ENCODE measurements at regions not wholly inside any gene's neighbourhood (a gene's known extent, or its start where the extent isn't known, plus 50 kb on each side); places are given as distances from the start of the nearest gene placed in this dataset.

- no peak overlapping the region for H3K4ac ChIP-seq (ENCODE audit: low read depth, low read length)
- no peak overlapping the region for H3K14ac ChIP-seq (ENCODE audit: low read length)
- H3K9ac ChIP-seq (ENCODE audit: low read length), result no peak overlapping the region
- no peak overlapping the region for H3K4me2 ChIP-seq (ENCODE audit: low read length)
- no peak overlapping the region for H3K27ac ChIP-seq (ENCODE audit: low read depth, low read length)
- H3K4me1 ChIP-seq (ENCODE audit: control insufficient read depth in 1 of 2, insufficient read depth in 2 of 2, low read length in 2 of 2), result no peaks in the 10 kb centered on the region
- WGBS (ENCODE audit: extremely low coverage, insufficient coverage, insufficient read length), result no CpG with 5 or more reads among the region's 3 CpGs
- no peak overlapping the region for H3K23ac ChIP-seq (ENCODE audit: low read length)
- no peaks in the 10 kb centered on the region for H3K36me3 ChIP-seq (ENCODE audit: control insufficient read depth in 1 of 2, insufficient read depth in 2 of 2, low read length in 2 of 2)
- no peak for DNase-seq
- H3K79me1 ChIP-seq (ENCODE audit: low read length), result no peaks in the 10 kb centered on the region
- no peak overlapping the region for H4K12ac ChIP-seq (ENCODE audit: low read depth, low read length)
- no peaks in the 10 kb centered on the region for H3K9me3 ChIP-seq (ENCODE audit: insufficient read depth, low read depth, low read length)
- H4K8ac ChIP-seq (ENCODE audit: low read depth, low read length), result no peak overlapping the region
- no peak overlapping the region for H2AFZ ChIP-seq (ENCODE audit: insufficient read depth, low read length, poor library complexity)
- no peaks in the 10 kb centered on the region for H3K27me3 ChIP-seq (ENCODE audit: insufficient read depth, low read length)
- no peak overlapping the region for H4K91ac ChIP-seq (ENCODE audit: low read depth, low read length)
- no peak overlapping the region for H2AK5ac ChIP-seq (ENCODE audit: low read length)
- no peak overlapping the region for H3K18ac ChIP-seq (ENCODE audit: low read length)
- no peak overlapping the region for H2BK5ac ChIP-seq (ENCODE audit: low read depth, low read length, poor library complexity)
- no peaks in the 10 kb centered on the region for H3K79me2 ChIP-seq (ENCODE audit: control insufficient read depth, insufficient read depth, low read length, poor library complexity)
- H2BK120ac ChIP-seq (ENCODE audit: insufficient read depth, low read length, poor library complexity), result no peak overlapping the region
- H3K4me3 ChIP-seq (ENCODE audit: low read depth, low read length), result no peak overlapping the region
- H2BK12ac ChIP-seq (ENCODE audit: low read length), result no peak overlapping the region
Observed at GRCh38 chr1:166594646-166595045, 244.6 kb upstream of the POGK start.

- H4K91ac ChIP-seq (ENCODE audit: low read depth, low read length), result no peak overlapping the region
- H3K4me3 ChIP-seq (ENCODE audit: low read depth, low read length), result no peak overlapping the region
- no peaks in the 10 kb centered on the region for H3K79me1 ChIP-seq (ENCODE audit: low read length)
- H3K36me3 ChIP-seq (ENCODE audit: control insufficient read depth in 1 of 2, insufficient read depth in 2 of 2, low read length in 2 of 2), result no peaks in the 10 kb centered on the region
- H3K18ac ChIP-seq (ENCODE audit: low read length), result no peak overlapping the region
- H2BK12ac ChIP-seq (ENCODE audit: low read length), result no peak overlapping the region
- no peak overlapping the region for H3K9ac ChIP-seq (ENCODE audit: low read length)
- H4K12ac ChIP-seq (ENCODE audit: low read depth, low read length), result no peak overlapping the region
- no peak overlapping the region for H2BK5ac ChIP-seq (ENCODE audit: low read depth, low read length, poor library complexity)
- H4K8ac ChIP-seq (ENCODE audit: low read depth, low read length), result no peak overlapping the region
- H3K4me1 ChIP-seq (ENCODE audit: control insufficient read depth in 1 of 2, insufficient read depth in 2 of 2, low read length in 2 of 2), result no peaks in the 10 kb centered on the region
- no peak for DNase-seq
- H2BK120ac ChIP-seq (ENCODE audit: insufficient read depth, low read length, poor library complexity), result no peak overlapping the region
- no peak overlapping the region for H3K27ac ChIP-seq (ENCODE audit: low read depth, low read length)
- no peak overlapping the region for H2AFZ ChIP-seq (ENCODE audit: insufficient read depth, low read length, poor library complexity)
- no peak overlapping the region for H3K4me2 ChIP-seq (ENCODE audit: low read length)
- no peaks in the 10 kb centered on the region for H3K79me2 ChIP-seq (ENCODE audit: control insufficient read depth, insufficient read depth, low read length, poor library complexity)
- H3K27me3 ChIP-seq (ENCODE audit: insufficient read depth, low read length), result no peaks in the 10 kb centered on the region
- H2AK5ac ChIP-seq (ENCODE audit: low read length), result no peak overlapping the region
- H3K9me3 ChIP-seq (ENCODE audit: insufficient read depth, low read depth, low read length), result no peaks in the 10 kb centered on the region
- no peak overlapping the region for H3K23ac ChIP-seq (ENCODE audit: low read length)
- H3K14ac ChIP-seq (ENCODE audit: low read length), result no peak overlapping the region
- no peak overlapping the region for H3K4ac ChIP-seq (ENCODE audit: low read depth, low read length)
Observed at GRCh38 chr1:166597516-166597915, 241.8 kb upstream of the POGK start.

- DNase-seq, result no peak
- no peak overlapping the region for H2BK12ac ChIP-seq (ENCODE audit: low read length)
- H3K4me3 ChIP-seq (ENCODE audit: low read depth, low read length), result no peak overlapping the region
- no peak overlapping the region for H2BK120ac ChIP-seq (ENCODE audit: insufficient read depth, low read length, poor library complexity)
- H2BK5ac ChIP-seq (ENCODE audit: low read depth, low read length, poor library complexity), result no peak overlapping the region
- no peaks in the 10 kb centered on the region for H3K36me3 ChIP-seq (ENCODE audit: control insufficient read depth in 1 of 2, insufficient read depth in 2 of 2, low read length in 2 of 2)
- no peak overlapping the region for H3K18ac ChIP-seq (ENCODE audit: low read length)
- H4K8ac ChIP-seq (ENCODE audit: low read depth, low read length), result no peak overlapping the region
- no peak overlapping the region for H2AFZ ChIP-seq (ENCODE audit: insufficient read depth, low read length, poor library complexity)
- H3K79me1 ChIP-seq (ENCODE audit: low read length), result no peaks in the 10 kb centered on the region
- H3K9ac ChIP-seq (ENCODE audit: low read length), result no peak overlapping the region
- no peak overlapping the region for H4K91ac ChIP-seq (ENCODE audit: low read depth, low read length)
- H3K14ac ChIP-seq (ENCODE audit: low read length), result no peak overlapping the region
- no peak overlapping the region for H2AK5ac ChIP-seq (ENCODE audit: low read length)
- H4K12ac ChIP-seq (ENCODE audit: low read depth, low read length), result no peak overlapping the region
- H3K4me2 ChIP-seq (ENCODE audit: low read length), result no peak overlapping the region
- H3K27ac ChIP-seq (ENCODE audit: low read depth, low read length), result no peak overlapping the region
- H3K27me3 ChIP-seq (ENCODE audit: insufficient read depth, low read length), result no peaks in the 10 kb centered on the region
- H3K4ac ChIP-seq (ENCODE audit: low read depth, low read length), result no peak overlapping the region
- H3K4me1 ChIP-seq (ENCODE audit: control insufficient read depth in 1 of 2, insufficient read depth in 2 of 2, low read length in 2 of 2), result peaks cover 0 to 4% of the 10 kb centered on the region in 2 experiments
- H3K79me2 ChIP-seq (ENCODE audit: control insufficient read depth, insufficient read depth, low read length, poor library complexity), result no peaks in the 10 kb centered on the region
- no peak overlapping the region for H3K23ac ChIP-seq (ENCODE audit: low read length)
- WGBS (ENCODE audit: extremely low coverage, insufficient coverage, insufficient read length), result no CpG with 5 or more reads among the region's 1 CpG
- no peaks in the 10 kb centered on the region for H3K9me3 ChIP-seq (ENCODE audit: insufficient read depth, low read depth, low read length)
Observed at GRCh38 chr1:166600574-166600973, 238.7 kb upstream of the POGK start.

- Histone ChIP-seq H3K4me3 (ENCODE audit: low read depth, low read length) (no peak overlapping the region), H3K4me1 (ENCODE audit: control insufficient read depth in 1 of 2, insufficient read depth in 2 of 2, low read length in 2 of 2) (peaks cover 0 to 4% of the 10 kb centered on the region in 2 experiments), H2BK5ac (ENCODE audit: low read depth, low read length, poor library complexity) (no peak overlapping the region), H3K79me2 (ENCODE audit: control insufficient read depth, insufficient read depth, low read length, poor library complexity) (no peaks in the 10 kb centered on the region), H3K4ac (ENCODE audit: low read depth, low read length) (no peak overlapping the region), H3K36me3 (ENCODE audit: control insufficient read depth in 1 of 2, insufficient read depth in 2 of 2, low read length in 2 of 2) (no peaks in the 10 kb centered on the region), H4K12ac (ENCODE audit: low read depth, low read length) (no peak overlapping the region), H3K18ac (ENCODE audit: low read length) (no peak overlapping the region), H3K9ac (ENCODE audit: low read length) (no peak overlapping the region), H3K79me1 (ENCODE audit: low read length) (no peaks in the 10 kb centered on the region), H2AK5ac (ENCODE audit: low read length) (no peak overlapping the region), H2BK120ac (ENCODE audit: insufficient read depth, low read length, poor library complexity) (no peak overlapping the region), H4K8ac (ENCODE audit: low read depth, low read length) (no peak overlapping the region), H3K9me3 (ENCODE audit: insufficient read depth, low read depth, low read length) (no peaks in the 10 kb centered on the region), H3K27me3 (ENCODE audit: insufficient read depth, low read length) (no peaks in the 10 kb centered on the region), H3K14ac (ENCODE audit: low read length) (no peak overlapping the region), H4K91ac (ENCODE audit: low read depth, low read length) (no peak overlapping the region), H3K4me2 (ENCODE audit: low read length) (no peak overlapping the region), H2AFZ (ENCODE audit: insufficient read depth, low read length, poor library complexity) (no peak overlapping the region), H3K23ac (ENCODE audit: low read length) (no peak overlapping the region), H2BK12ac (ENCODE audit: low read length) (no peak overlapping the region), H3K27ac (ENCODE audit: low read depth, low read length) (no peak overlapping the region)
- no peak for DNase-seq
- no CpG with 5 or more reads among the region's 5 CpGs for WGBS (ENCODE audit: extremely low coverage, insufficient coverage, insufficient read length)
Observed at GRCh38 chr1:166601650-166602278, 237.5 kb upstream of the POGK start.

All from trophoblast cell (in vitro differentiated cells and primary cell).